ENCODE measurements at regions not wholly inside any gene's neighbourhood (a gene's known extent, or its start where the extent isn't known, plus 50 kb on each side); places are given as distances from the start of the nearest gene placed in this dataset.
A peak's percentile ranks its signal among the peaks of the same experiment; 100 is the strongest.

- WGBS, 5 donors, result 63 to 69% (median 66%) methylated on average over 8 of the region's 8 CpGs
- Histone ChIP-seq H3K36me3 (no peaks in the 10 kb centered on the region), H3K9me3 (no peaks in the 10 kb centered on the region), H3K4me3 (no peak overlapping the region), H3K27ac (no peak overlapping the region), H3K4me1 (peaks cover 0 to 22% (median 9%) of the 10 kb centered on the region in 6 donors), H3K27me3 (replicated peaks in 1 of 7) (no peaks in the 10 kb centered on the region)
- intact Hi-C loops (cut with DNase I; ENCODE audit: low total_unique reads), result no loop called here
- DNase-seq, result no peak
- no peak for TF ChIP-seq CTCF (IDR thresholded peaks at IDR 0.05 in 8 of 11, conservative IDR thresholded peaks at IDR 0.05 in 3 of 11)
- no peak for TF ChIP-seq POLR2A (IDR thresholded peaks at IDR 0.05)
- TF ChIP-seq POLR2AphosphoS5 (IDR thresholded peaks at IDR 0.05), result no peak
These were observed 90.1 kb upstream of the RPL34 start for GRCh38 chr4:108529984-108530905.

GRCh38 chr4:108529102-108529501 lies 91.3 kb upstream of the RPL34 start:
- peaks cover 0 to 22% (median 9%) of the 10 kb centered on the region in 6 donors for H3K4me1 ChIP-seq
- H3K36me3 ChIP-seq, result no peaks in the 10 kb centered on the region
- TF ChIP-seq POLR2AphosphoS5 (IDR thresholded peaks at IDR 0.05) (no peak), CTCF (IDR thresholded peaks at IDR 0.05 in 8 of 11, conservative IDR thresholded peaks at IDR 0.05 in 3 of 11) (no peak), POLR2A (IDR thresholded peaks at IDR 0.05) (no peak)
- H3K9me3 ChIP-seq, result no peaks in the 10 kb centered on the region
- H3K27me3 ChIP-seq (replicated peaks in 1 of 7), result no peaks in the 10 kb centered on the region
- 65 to 93% (median 77%) methylated on average over 1 of the region's 1 CpG for WGBS, 5 donors
- H3K27ac ChIP-seq, result no peak overlapping the region
- intact Hi-C loops (cut with DNase I; ENCODE audit: low total_unique reads), result no loop called here
- no peak overlapping the region for H3K4me3 ChIP-seq
- DNase-seq, result no peak

- Histone ChIP-seq H3K4me1 (peaks cover 0 to 18% (median 9%) of the 10 kb centered on the region in 6 donors), H3K36me3 (no peaks in the 10 kb centered on the region), H3K4me3 (no peak overlapping the region), H3K27ac (peak overlapping the region in 1 of 8 donors; percentile 13), H3K27me3 (replicated peaks in 1 of 7) (no peaks in the 10 kb centered on the region), H3K9me3 (no peaks in the 10 kb centered on the region)
- 18 to 31% (median 25%) methylated on average over 2 of the region's 2 CpGs for WGBS, 5 donors
- TF ChIP-seq CTCF (IDR thresholded peaks at IDR 0.05 in 8 of 11, conservative IDR thresholded peaks at IDR 0.05 in 3 of 11) (no peak), POLR2A (IDR thresholded peaks at IDR 0.05) (no peak), POLR2AphosphoS5 (IDR thresholded peaks at IDR 0.05) (no peak)
- intact Hi-C loops (cut with DNase I; ENCODE audit: low total_unique reads), result no loop called here
- no peak for DNase-seq
These were observed 92.7 kb upstream of the RPL34 start for GRCh38 chr4:108527723-108528122.

- Histone ChIP-seq H3K4me3 (no peak overlapping the region), H3K27ac (no peak overlapping the region), H3K36me3 (no peaks in the 10 kb centered on the region), H3K4me1 (peaks cover 0 to 10% (median 0%) of the 10 kb centered on the region in 6 donors), H3K9me3 (no peaks in the 10 kb centered on the region), H3K27me3 (replicated peaks in 1 of 7) (no peaks in the 10 kb centered on the region)
- no peak for TF ChIP-seq POLR2A (IDR thresholded peaks at IDR 0.05)
- no peak for TF ChIP-seq CTCF (IDR thresholded peaks at IDR 0.05 in 8 of 11, conservative IDR thresholded peaks at IDR 0.05 in 3 of 11)
- TF ChIP-seq POLR2AphosphoS5 (IDR thresholded peaks at IDR 0.05), result no peak
- intact Hi-C loops (cut with DNase I; ENCODE audit: low total_unique reads), result no loop called here
- whole genome bisulfite sequencing, 5 donors, result 87 to 100% (median 92%) methylated on average over 1 of the region's 1 CpG
- no peak for DNase-seq
These were observed 99.6 kb upstream of the RPL34 start for GRCh38 chr4:108520807-108521206.
